MM.1S (cell line): ENCODE measurements at regions not wholly inside any gene's neighbourhood (a gene's known extent, or its start where the extent isn't known, plus 50 kb on each side); places are given as distances from the start of the nearest gene placed in this dataset.

Experiments used
- CTCF ChIP-seq: fragments of 300-600 bp; sonication (generic); IDR thresholded peaks from 2 replicates; pipeline ENCODE4 v1.5.1; 2016; ENCODE audit warnings: antibody characterized with exemption, low read length, mixed read lengths
- EZH2 ChIP-seq: fragments of 300-600 bp; sonication (generic); optimal IDR thresholded peaks from 2 replicates; pipeline ENCODE3; 2017; ENCODE audit warnings: low read depth, mild to moderate bottlenecking, antibody characterized with exemption, low read length, mixed read lengths
- EZH2phosphoT487 ChIP-seq: fragments of 300-600 bp; sonication (generic); IDR thresholded peaks from 2 replicates; pipeline ENCODE4 v1.6.1; 2018; ENCODE audit warnings: antibody characterized with exemption, low read length

GRCh38 chr5:152332716-152333460, 72.2 kb downstream of the NMUR2 start:
- TF ChIP-seq CTCF, result no peak
- TF ChIP-seq EZH2, result no peak
- TF ChIP-seq EZH2phosphoT487, result no peak
